ENCODE measurements at regions not wholly inside any gene's neighbourhood (a gene's known extent, or its start where the extent isn't known, plus 50 kb on each side); places are given as distances from the start of the nearest gene placed in this dataset.

- no peak for TF ChIP-seq CTCF (IDR thresholded peaks at IDR 0.05)
- TF ChIP-seq EZH2 (IDR thresholded peaks at IDR 0.05; ENCODE audit: borderline replicate concordance, insufficient read depth, low read depth, low read length, poor library complexity, severe bottlenecking), result no peak
Measured at GRCh38 chr12:125393569-125393968, 328.3 kb downstream of the AACS start.

Data from B cell (primary cell).